SJCRH30 (cell line): ENCODE measurements at regions not wholly inside any gene's neighbourhood (a gene's known extent, or its start where the extent isn't known, plus 50 kb on each side); places are given as distances from the start of the nearest gene placed in this dataset.
"Not testable (repeated sequence)": the region's sequence is repeated elsewhere in the genome, so short reads cannot be mapped to it uniquely, and the experiment has no call there.

ENCODE experiments used
- DNase-seq, 2 experiments: peaks; one replicate each; pipeline ENCODE4 v3.0.0-alpha.2; 2015 to 2020
- H3K27ac ChIP-seq: fragments of 250-450 bp; sonication (Bioruptor Pico); 2 replicates; pipeline ENCODE4 v1.5.1; 2020; ENCODE audit warnings: mild to moderate bottlenecking, moderate library complexity
- H3K27me3 ChIP-seq: fragments of 250-450 bp; sonication (Bioruptor Pico); 2 replicates; pipeline ENCODE4 v1.5.1; 2020; ENCODE audit warnings: mild to moderate bottlenecking, moderate library complexity
- H3K36me3 ChIP-seq: fragments of 250-450 bp; sonication (Bioruptor Pico); 2 replicates; pipeline ENCODE4 v1.5.1; 2020; ENCODE audit warnings: mild to moderate bottlenecking, moderate library complexity
- H3K4me1 ChIP-seq: fragments of 250-450 bp; sonication (Bioruptor Pico); 2 replicates; pipeline ENCODE4 v1.5.1; 2020; ENCODE audit warnings: mild to moderate bottlenecking, moderate library complexity
- H3K4me3 ChIP-seq: fragments of 250-450 bp; sonication (Bioruptor Pico); 2 replicates; pipeline ENCODE4 v1.5.1; 2020; ENCODE audit warnings: mild to moderate bottlenecking, moderate library complexity
- H3K9me3 ChIP-seq: fragments of 250-450 bp; sonication (Bioruptor Pico); replicated peaks from 2 replicates; pipeline ENCODE4 v1.5.1; 2020; ENCODE audit warnings: mild to moderate bottlenecking, moderate library complexity

- Histone ChIP-seq H3K27me3 (no peaks in the 10 kb centered on the region), H3K4me3 (no peak overlapping the region), H3K9me3 (no peaks in the 10 kb centered on the region; the same call in 1 of the 2 replicates), H3K36me3 (no peaks in the 10 kb centered on the region), H3K4me1 (no peaks in the 10 kb centered on the region), H3K27ac (no peak overlapping the region)
- DNase-seq: no peak
Observed at GRCh38 chr17:14581186-14581830, 280.4 kb downstream of the HS3ST3B1 start.

GRCh38 chr17:14580499-14580898 is 279.6 kb downstream of the HS3ST3B1 start:
- Histone ChIP-seq H3K36me3 (no peaks in the 10 kb centered on the region), H3K4me1 (no peaks in the 10 kb centered on the region), H3K27me3 (no peaks in the 10 kb centered on the region), H3K4me3 (no peak overlapping the region), H3K9me3 (no peaks in the 10 kb centered on the region; the same call in 1 of the 2 replicates), H3K27ac (no peak overlapping the region)
- DNase-seq: no peak

- no peaks in the 10 kb centered on the region for H3K4me1 ChIP-seq
- no peak for DNase-seq
- H3K27me3 ChIP-seq: no peaks in the 10 kb centered on the region
- no peaks in the 10 kb centered on the region for H3K36me3 ChIP-seq
- no peak overlapping the region for H3K4me3 ChIP-seq
- no peak overlapping the region for H3K27ac ChIP-seq
- H3K9me3 ChIP-seq: no peaks in the 10 kb centered on the region
Observed at GRCh38 chr17:14579716-14580115, 278.8 kb downstream of the HS3ST3B1 start.

- Histone ChIP-seq H3K9me3 (no peaks in the 10 kb centered on the region), H3K36me3 (no peaks in the 10 kb centered on the region), H3K4me1 (no peaks in the 10 kb centered on the region), H3K4me3 (no peak overlapping the region), H3K27me3 (no peaks in the 10 kb centered on the region), H3K27ac (no peak overlapping the region)
- no peak for DNase-seq
Observed at GRCh38 chr17:14575471-14575953, 274.6 kb downstream of the HS3ST3B1 start.

GRCh38 chr17:14560325-14560724 is 259.4 kb downstream of the HS3ST3B1 start:
- not testable (repeated sequence) for H3K36me3 ChIP-seq, H3K27ac ChIP-seq

GRCh38 chr17:14559264-14560119 is 258.6 kb downstream of the HS3ST3B1 start:
- peak; percentile 40 to 72 for DNase-seq
- no peaks in the 10 kb centered on the region for H3K36me3 ChIP-seq
- no peaks in the 10 kb centered on the region for H3K27me3 ChIP-seq
- peaks cover 8% of the 10 kb centered on the region for H3K4me1 ChIP-seq
- no peak overlapping the region for H3K4me3 ChIP-seq
- H3K27ac ChIP-seq: no peak overlapping the region
- H3K9me3 ChIP-seq: no peaks in the 10 kb centered on the region

More at GRCh38 chr17:14560325-14560724, 259.4 kb downstream of the HS3ST3B1 start:
- not testable (repeated sequence) for H3K27me3 ChIP-seq, H3K4me1 ChIP-seq, DNase-seq, H3K4me3 ChIP-seq, H3K9me3 ChIP-seq

GRCh38 chr17:14557480-14557879 is 256.6 kb downstream of the HS3ST3B1 start:
- Histone ChIP-seq H3K9me3 (no peaks in the 10 kb centered on the region), H3K27me3 (no peaks in the 10 kb centered on the region), H3K27ac (no peak overlapping the region), H3K4me1 (peaks cover 8% of the 10 kb centered on the region), H3K36me3 (no peaks in the 10 kb centered on the region), H3K4me3 (no peak overlapping the region)
- no peak for DNase-seq

- no peaks in the 10 kb centered on the region for H3K27me3 ChIP-seq
- H3K4me3 ChIP-seq: no peak overlapping the region
- no peak overlapping the region for H3K27ac ChIP-seq
- H3K9me3 ChIP-seq: no peaks in the 10 kb centered on the region
- no peaks in the 10 kb centered on the region for H3K4me1 ChIP-seq
- H3K36me3 ChIP-seq: no peaks in the 10 kb centered on the region
- no peak for DNase-seq
Observed at GRCh38 chr17:14553847-14554246, 253.0 kb downstream of the HS3ST3B1 start.

GRCh38 chr17:14552306-14552705 is 251.4 kb downstream of the HS3ST3B1 start:
- Histone ChIP-seq H3K27ac (no peak overlapping the region), H3K36me3 (no peaks in the 10 kb centered on the region), H3K4me3 (no peak overlapping the region), H3K4me1 (peaks cover 10% of the 10 kb centered on the region), H3K9me3 (no peaks in the 10 kb centered on the region), H3K27me3 (no peaks in the 10 kb centered on the region)
- no peak for DNase-seq

GRCh38 chr17:14547556-14547955 is 246.7 kb downstream of the HS3ST3B1 start:
- Histone ChIP-seq H3K4me1 (peaks cover 17% of the 10 kb centered on the region), H3K9me3 (peaks cover 8% of the 10 kb centered on the region; the same call in 1 of the 2 replicates), H3K36me3 (no peaks in the 10 kb centered on the region), H3K4me3 (no peak overlapping the region), H3K27ac (peak overlapping the region; percentile 38), H3K27me3 (no peaks in the 10 kb centered on the region)
- peak; percentile 61 to 76 for DNase-seq

GRCh38 chr17:14547016-14547415 is 246.1 kb downstream of the HS3ST3B1 start:
- H3K4me3 ChIP-seq: no peak overlapping the region
- peaks cover 17% of the 10 kb centered on the region for H3K4me1 ChIP-seq
- H3K27ac ChIP-seq: peak overlapping the region; percentile 38; the same call in 1 of the 2 replicates
- DNase-seq: no peak
- no peaks in the 10 kb centered on the region for H3K36me3 ChIP-seq
- H3K9me3 ChIP-seq: peaks cover 8% of the 10 kb centered on the region; the same call in 1 of the 2 replicates
- H3K27me3 ChIP-seq: no peaks in the 10 kb centered on the region

- peaks cover 8% of the 10 kb centered on the region; the same call in 1 of the 2 replicates for H3K9me3 ChIP-seq
- peak; percentile 40 to 52 for DNase-seq
- no peaks in the 10 kb centered on the region for H3K36me3 ChIP-seq
- no peak overlapping the region for H3K4me3 ChIP-seq
- H3K4me1 ChIP-seq: peaks cover 17% of the 10 kb centered on the region
- H3K27me3 ChIP-seq: no peaks in the 10 kb centered on the region
- H3K27ac ChIP-seq: no peak overlapping the region
Observed at GRCh38 chr17:14545156-14545906, 244.4 kb downstream of the HS3ST3B1 start.

GRCh38 chr17:14541714-14542113 is 240.8 kb downstream of the HS3ST3B1 start:
- Histone ChIP-seq H3K27me3 (no peaks in the 10 kb centered on the region), H3K4me3 (no peak overlapping the region), H3K4me1 (peaks cover 5% of the 10 kb centered on the region), H3K36me3 (no peaks in the 10 kb centered on the region), H3K9me3 (peaks cover 8% of the 10 kb centered on the region; the same call in 1 of the 2 replicates), H3K27ac (no peak overlapping the region)
- no peak for DNase-seq

- H3K9me3 ChIP-seq: peaks cover 6% of the 10 kb centered on the region; the same call in 1 of the 2 replicates
- H3K27me3 ChIP-seq: no peaks in the 10 kb centered on the region
- no peaks in the 10 kb centered on the region; the same call in none of the 2 replicates for H3K4me1 ChIP-seq
- no peak overlapping the region for H3K27ac ChIP-seq
- no peaks in the 10 kb centered on the region for H3K36me3 ChIP-seq
- H3K4me3 ChIP-seq: no peak overlapping the region
- no peak for DNase-seq
Observed at GRCh38 chr17:14539801-14540200, 238.9 kb downstream of the HS3ST3B1 start.
